OCI-LY7 (cell line): ENCODE measurements at regions not wholly inside any gene's neighbourhood (a gene's known extent, or its start where the extent isn't known, plus 50 kb on each side); places are given as distances from the start of the nearest gene placed in this dataset.

Source experiments
- BruUV-seq: library from RNA; stranded (reverse); fragments of 400-500 nt; replicated peaks from 2 replicates; lab custom pipeline; 2021; lab: Mats Ljungman, UMichigan
- CTCF ChIA-PET: fragments of 300-600 bp; sonication (Branson Sonifier 250); formaldehyde crosslinking; loops from one replicate; lab custom pipeline; 2022; ENCODE audit warnings: antibody characterized with exemption; ENCODE audit not compliant: unreplicated experiment; lab: Charles Lee
- POLR2A ChIA-PET: fragments of 300-600 bp; sonication (Branson Sonifier 250); formaldehyde crosslinking; loops from one replicate; lab custom pipeline; 2022; ENCODE audit warnings: antibody characterized with exemption; lab: Charles Lee
- DNase-seq: peaks from one replicate; pipeline ENCODE4 v3.0.0-alpha.2; 2015; ENCODE audit warnings: low spot score
- H2AFZ ChIP-seq: fragments of 200-600 bp; sonication (generic), shearing (Covaris generic); 2 replicates; pipeline ENCODE4 v1.6.1; 2014; ENCODE audit warnings: mild to moderate bottlenecking, antibody characterized with exemption, low read length, moderate library complexity
- H3K27ac ChIP-seq: fragments of 200-600 bp; sonication (generic); 2 replicates; pipeline ENCODE4 v1.5.1; 2014; ENCODE audit warnings: mixed run types, low read depth, mild to moderate bottlenecking, moderate library complexity, low read length, inconsistent platforms; ENCODE audit not compliant: poor library complexity, severe bottlenecking
- H3K36me3 ChIP-seq: fragments of 200-600 bp; sonication (generic); 2 replicates; pipeline ENCODE4 v1.6.1; 2014; ENCODE audit warnings: mild to moderate bottlenecking, antibody characterized with exemption, low read length, moderate library complexity, mixed read lengths; ENCODE audit not compliant: insufficient read depth
- H3K4me1 ChIP-seq: fragments of 200-600 bp; sonication (generic); 2 replicates; pipeline ENCODE4 v1.5.1; 2014; ENCODE audit warnings: mild to moderate bottlenecking, low read length; ENCODE audit not compliant: insufficient read depth, poor library complexity, severe bottlenecking
- H3K4me2 ChIP-seq: fragments of 200-600 bp; sonication (generic); 2 replicates; pipeline ENCODE4 v1.6.1; 2014; ENCODE audit warnings: mild to moderate bottlenecking, low read length
- H3K4me3 ChIP-seq: fragments of 200-600 bp; sonication (generic); 2 replicates; pipeline ENCODE4 v1.5.1; 2014; ENCODE audit warnings: mild to moderate bottlenecking, low read depth, low read length; ENCODE audit not compliant: poor library complexity, severe bottlenecking
- H3K79me2 ChIP-seq: fragments of 200-600 bp; sonication (generic); 2 replicates; pipeline ENCODE4 v1.6.1; 2016; ENCODE audit warnings: low read depth, mild to moderate bottlenecking, low read length, moderate library complexity, mixed read lengths; ENCODE audit not compliant: insufficient read depth
- H3K9me2 ChIP-seq: fragments of 200-600 bp; sonication (generic); 2 replicates; pipeline ENCODE4 v1.6.1; 2016; ENCODE audit warnings: mild to moderate bottlenecking, low read length, mixed read lengths; ENCODE audit not compliant: insufficient read depth
- H3K9me3 ChIP-seq: fragments of 200-600 bp; sonication (generic); 2 replicates; pipeline ENCODE4 v1.6.1; 2014; ENCODE audit warnings: mild to moderate bottlenecking, mixed run types, low read length, mixed read lengths
- H4K20me1 ChIP-seq: fragments of 200-600 bp; sonication (generic); 2 replicates; pipeline ENCODE4 v1.6.1; 2014; ENCODE audit warnings: mild to moderate bottlenecking, antibody characterized with exemption, low read length, moderate library complexity, mixed read lengths; ENCODE audit not compliant: insufficient read depth
- EZH2phosphoT487 ChIP-seq: fragments of 200-600 bp; sonication (generic); IDR thresholded peaks from 2 replicates; pipeline ENCODE4 v1.6.1; 2018; ENCODE audit warnings: low read depth, borderline replicate concordance, mild to moderate bottlenecking, mixed run types, antibody characterized with exemption, low read length, moderate library complexity, mixed read lengths
- intact Hi-C: fragments of 100-400 bp; cut with micrococcal nuclease; formaldehyde crosslinking; loops from one replicate; pipeline ENCODE4 v1.10.0; 2022; ENCODE audit not compliant: unreplicated experiment
- TF ChIP-seq, protein P1 (sequence below): fragments of 200-600 bp; sonication (generic); conservative IDR thresholded peaks from 2 replicates; pipeline ENCODE4 v1.5.1; 2014; ENCODE audit warnings: mild to moderate bottlenecking, antibody characterized with exemption, low read length, moderate library complexity, mixed read lengths

DNA sequence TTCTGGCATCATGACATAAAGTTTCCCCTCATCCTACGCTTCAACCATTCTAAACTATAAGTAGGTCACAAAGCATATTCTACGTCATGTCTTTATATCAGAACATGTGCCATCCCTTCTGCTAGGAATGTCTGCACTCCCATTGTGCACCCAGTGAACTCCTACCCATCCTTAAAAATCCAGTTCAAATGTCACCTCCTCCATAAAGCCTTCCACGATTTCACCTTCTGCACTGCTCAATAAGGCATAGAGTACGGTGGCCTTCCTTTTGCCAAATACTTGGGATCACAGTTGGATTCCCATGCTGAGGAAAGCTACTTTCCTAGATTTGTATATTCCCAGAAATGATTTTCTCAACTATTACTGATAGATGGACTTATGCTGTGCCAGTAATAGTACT lies 186.3 kb upstream of the ZKSCAN2 start:
- intact Hi-C loops = no loop called here
- H3K36me3 ChIP-seq = no peaks in the 10 kb centered on the region
- H3K9me3 ChIP-seq = no peaks in the 10 kb centered on the region
- TF ChIP-seq, protein P1, sequence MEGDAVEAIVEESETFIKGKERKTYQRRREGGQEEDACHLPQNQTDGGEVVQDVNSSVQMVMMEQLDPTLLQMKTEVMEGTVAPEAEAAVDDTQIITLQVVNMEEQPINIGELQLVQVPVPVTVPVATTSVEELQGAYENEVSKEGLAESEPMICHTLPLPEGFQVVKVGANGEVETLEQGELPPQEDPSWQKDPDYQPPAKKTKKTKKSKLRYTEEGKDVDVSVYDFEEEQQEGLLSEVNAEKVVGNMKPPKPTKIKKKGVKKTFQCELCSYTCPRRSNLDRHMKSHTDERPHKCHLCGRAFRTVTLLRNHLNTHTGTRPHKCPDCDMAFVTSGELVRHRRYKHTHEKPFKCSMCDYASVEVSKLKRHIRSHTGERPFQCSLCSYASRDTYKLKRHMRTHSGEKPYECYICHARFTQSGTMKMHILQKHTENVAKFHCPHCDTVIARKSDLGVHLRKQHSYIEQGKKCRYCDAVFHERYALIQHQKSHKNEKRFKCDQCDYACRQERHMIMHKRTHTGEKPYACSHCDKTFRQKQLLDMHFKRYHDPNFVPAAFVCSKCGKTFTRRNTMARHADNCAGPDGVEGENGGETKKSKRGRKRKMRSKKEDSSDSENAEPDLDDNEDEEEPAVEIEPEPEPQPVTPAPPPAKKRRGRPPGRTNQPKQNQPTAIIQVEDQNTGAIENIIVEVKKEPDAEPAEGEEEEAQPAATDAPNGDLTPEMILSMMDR = no peak
- no peak for TF ChIP-seq EZH2phosphoT487
- H3K4me1 ChIP-seq = no peaks in the 10 kb centered on the region
- H3K4me3 ChIP-seq = no peak overlapping the region
- H3K4me2 ChIP-seq = no peak overlapping the region
- H3K79me2 ChIP-seq = no peaks in the 10 kb centered on the region
- no peak for DNase-seq
- POLR2A ChIA-PET = interaction anchor here (0.6 kb wide), 1 partner anchor 449 kb away, joined by 3 read pairs; no protein-coding TSS in a partner anchor
- H3K9me2 ChIP-seq = no peaks in the 10 kb centered on the region
- no peaks in the 10 kb centered on the region for H4K20me1 ChIP-seq
- no peak overlapping the region for H3K27ac ChIP-seq
- CTCF ChIA-PET = no interaction called here
- no TSS peak for BruUV-seq
- no peak overlapping the region for H2AFZ ChIP-seq

DNA sequence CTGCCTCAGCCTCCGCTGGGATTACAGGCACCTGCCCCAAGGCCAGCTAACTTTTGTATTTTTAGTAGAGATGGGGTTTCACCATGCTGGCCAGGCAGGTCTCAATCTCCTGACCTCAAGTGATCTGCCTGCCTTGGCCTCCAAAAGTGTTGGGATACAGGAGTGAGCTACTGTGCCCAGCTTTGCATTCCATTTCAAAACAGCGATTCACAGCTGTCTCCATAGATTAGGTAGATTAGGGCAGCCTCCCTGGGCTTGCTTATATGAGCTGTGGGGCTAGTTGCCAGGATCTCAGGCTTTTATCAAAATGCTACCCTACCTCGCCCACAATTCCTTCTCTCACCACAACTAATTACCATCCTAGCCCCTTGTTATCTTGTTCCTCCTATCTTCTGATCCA lies 176.4 kb upstream of the ZKSCAN2 start:
- Histone ChIP-seq H3K9me3 (no peaks in the 10 kb centered on the region), H3K4me3 (no peak overlapping the region), H2AFZ (no peak overlapping the region), H3K9me2 (no peaks in the 10 kb centered on the region), H3K4me1 (no peaks in the 10 kb centered on the region), H3K4me2 (no peak overlapping the region), H3K79me2 (no peaks in the 10 kb centered on the region), H3K27ac (no peak overlapping the region), H4K20me1 (no peaks in the 10 kb centered on the region), H3K36me3 (no peaks in the 10 kb centered on the region)
- BruUV-seq = no TSS peak
- CTCF ChIA-PET = no interaction called here
- DNase-seq = no peak
- TF ChIP-seq, protein P1 = no peak
- no peak for TF ChIP-seq EZH2phosphoT487
- intact Hi-C loops = no loop called here
- POLR2A ChIA-PET = interaction anchor here (0.7 kb wide), 1 partner anchor 84 kb away, joined by 3 read pairs; no protein-coding TSS in a partner anchor

DNA sequence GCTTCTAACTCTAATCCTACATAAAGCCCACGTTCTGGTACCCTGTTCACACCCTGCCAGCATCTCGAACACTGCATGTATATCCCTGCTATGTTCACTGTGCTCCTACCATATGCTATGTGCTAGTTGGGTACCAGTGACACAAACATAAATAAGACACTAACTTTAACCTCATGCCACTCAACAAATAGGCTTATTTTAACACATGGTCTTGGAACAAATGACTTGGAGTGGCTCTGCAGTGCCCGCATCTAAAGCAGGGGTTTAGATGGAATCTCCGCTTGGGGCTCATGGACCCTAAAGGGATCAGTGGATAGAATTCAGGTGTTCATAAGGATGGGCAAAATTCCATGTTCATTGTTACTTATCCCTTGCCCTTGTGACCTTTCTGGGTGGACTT lies 175.7 kb upstream of the ZKSCAN2 start:
- ChIA-PET CTCF (no interaction called here), POLR2A (no interaction called here)
- H4K20me1 ChIP-seq = no peaks in the 10 kb centered on the region
- intact Hi-C loops = no loop called here
- H2AFZ ChIP-seq = no peak overlapping the region
- H3K4me2 ChIP-seq = no peak overlapping the region
- no peak overlapping the region for H3K4me3 ChIP-seq
- no peaks in the 10 kb centered on the region for H3K36me3 ChIP-seq
- H3K4me1 ChIP-seq = no peaks in the 10 kb centered on the region
- H3K79me2 ChIP-seq = no peaks in the 10 kb centered on the region
- no peaks in the 10 kb centered on the region for H3K9me2 ChIP-seq
- no peaks in the 10 kb centered on the region for H3K9me3 ChIP-seq
- no TSS peak for BruUV-seq
- no peak overlapping the region for H3K27ac ChIP-seq
- DNase-seq = no peak
- TF ChIP-seq EZH2phosphoT487 = no peak
- TF ChIP-seq, protein P1 = no peak
